ENCODE measurements at regions not wholly inside any gene's neighbourhood (a gene's known extent, or its start where the extent isn't known, plus 50 kb on each side); places are given as distances from the start of the nearest gene placed in this dataset.

DNA sequence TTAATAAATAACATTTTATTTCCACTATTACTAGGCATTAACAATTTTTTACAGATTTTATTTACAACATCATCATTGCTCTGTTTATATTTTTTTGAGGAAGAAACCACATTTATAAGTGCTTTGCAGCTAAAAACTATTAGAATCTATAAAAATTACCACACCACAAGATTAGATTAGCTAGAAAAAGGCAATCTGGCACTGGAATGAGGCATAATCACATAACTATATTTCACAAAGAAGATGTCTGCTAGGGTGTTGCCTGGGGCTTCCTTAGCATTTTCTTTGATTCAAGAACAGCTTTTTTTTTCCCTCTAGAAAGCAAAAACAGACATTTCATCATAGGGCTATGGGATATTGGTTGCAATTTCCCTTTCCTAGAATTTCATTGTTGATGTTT, 2169.2 kb downstream of the MRPL39 start:
- ChIA-PET POLR2A (interaction anchor here (0.7 kb wide), 1 partner anchor 163 kb away, joined by 3 read pairs; no protein-coding TSS in a partner anchor), CTCF (no interaction called here)
- H3K9me3 Mint-ChIP-seq: no peaks in the 10 kb centered on the region
- no peak overlapping the region for H3K4me3 Mint-ChIP-seq
- H3K27ac Mint-ChIP-seq: no peak overlapping the region
- no peaks in the 10 kb centered on the region for H3K27me3 Mint-ChIP-seq
- intact Hi-C loops (cut with micrococcal nuclease): no loop called here
- no peaks in the 10 kb centered on the region for H3K36me3 Mint-ChIP-seq
- DNase-seq: no peak
- no peaks in the 10 kb centered on the region for H3K4me1 Mint-ChIP-seq (ENCODE audit: low read depth)

DNA sequence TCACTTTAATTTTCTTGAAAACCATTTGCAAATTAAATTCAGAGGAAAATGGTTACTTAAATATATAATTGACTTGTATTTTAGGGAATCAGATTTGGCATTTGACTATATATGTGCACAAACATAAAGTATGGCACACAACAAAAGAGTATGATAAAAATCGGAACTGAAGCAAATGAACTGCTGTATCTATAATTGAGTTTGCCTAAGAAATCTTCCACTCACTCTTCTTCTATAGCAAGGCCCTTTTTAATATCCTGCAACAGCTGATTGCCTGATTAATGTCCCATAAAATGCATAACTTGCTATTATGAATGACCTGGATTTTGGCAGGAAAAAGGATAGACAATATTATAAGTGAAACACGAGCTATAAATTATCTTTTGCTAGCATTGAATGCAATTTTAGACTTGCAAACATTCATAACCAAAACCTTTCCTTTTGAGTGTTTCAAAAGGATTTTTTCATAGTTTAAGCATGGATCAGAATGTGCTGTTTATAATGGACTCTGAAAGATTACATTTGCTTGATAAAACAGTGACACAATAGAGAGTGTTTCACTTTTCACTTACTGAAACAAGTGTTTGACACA, 2204.3 kb downstream of the MRPL39 start:
- CTCF ChIA-PET: interaction anchor here (0.6 kb wide), 1 partner anchor 13 kb away, joined by 3 read pairs; no protein-coding TSS in a partner anchor
- no peak overlapping the region for H3K4me3 Mint-ChIP-seq
- H3K27ac Mint-ChIP-seq: no peak overlapping the region
- no peaks in the 10 kb centered on the region for H3K4me1 Mint-ChIP-seq (ENCODE audit: low read depth)
- no peaks in the 10 kb centered on the region for H3K9me3 Mint-ChIP-seq
- intact Hi-C loops (cut with micrococcal nuclease): no loop called here
- POLR2A ChIA-PET: no interaction called here
- H3K27me3 Mint-ChIP-seq: no peaks in the 10 kb centered on the region
- H3K36me3 Mint-ChIP-seq: no peaks in the 10 kb centered on the region
- DNase-seq: no peak

DNA sequence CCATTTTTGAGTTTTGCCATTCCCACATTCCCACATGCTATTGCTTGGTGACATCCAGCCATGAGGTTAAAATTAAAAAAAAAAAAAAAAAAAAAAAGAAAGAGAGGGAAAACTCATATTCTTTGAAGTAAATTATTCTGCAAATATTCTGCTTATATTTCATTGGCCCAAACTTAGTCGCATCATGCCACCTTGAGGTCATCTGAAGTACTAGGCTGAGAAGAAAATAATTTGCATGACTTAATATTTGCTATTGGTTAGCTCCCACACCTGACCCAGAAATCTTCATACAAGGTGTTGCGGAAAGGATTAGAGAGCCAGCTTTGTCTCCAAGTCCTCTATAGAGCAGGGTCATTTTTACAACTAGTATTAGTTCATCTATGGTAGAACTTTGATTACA, 2206.0 kb downstream of the MRPL39 start:
- H3K27ac Mint-ChIP-seq: no peak overlapping the region
- intact Hi-C loops (cut with micrococcal nuclease): no loop called here
- CTCF ChIA-PET: no interaction called here
- H3K9me3 Mint-ChIP-seq: no peaks in the 10 kb centered on the region
- H3K36me3 Mint-ChIP-seq: no peaks in the 10 kb centered on the region
- H3K4me1 Mint-ChIP-seq (ENCODE audit: low read depth): no peaks in the 10 kb centered on the region
- no peaks in the 10 kb centered on the region for H3K27me3 Mint-ChIP-seq
- no peak for DNase-seq
- POLR2A ChIA-PET: no interaction called here
- H3K4me3 Mint-ChIP-seq: no peak overlapping the region

DNA sequence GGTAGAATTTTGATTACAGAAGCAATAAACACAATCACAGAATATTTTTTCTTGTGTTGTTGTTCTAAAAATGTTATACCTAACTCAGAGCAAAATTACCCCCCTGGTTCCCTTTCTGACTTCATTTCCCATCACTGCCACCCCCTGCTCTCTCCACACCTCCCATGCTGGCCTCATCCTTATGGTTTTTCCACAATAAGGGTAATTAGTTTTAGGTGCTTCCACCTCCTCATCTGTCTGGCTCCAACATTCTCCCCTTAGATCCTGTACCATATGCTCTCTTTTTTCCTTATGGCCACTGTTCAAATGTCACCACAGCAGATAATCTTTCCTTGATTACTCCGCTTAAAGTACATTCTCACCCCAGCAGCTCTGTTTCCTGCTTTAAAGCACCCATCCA, 2208.6 kb downstream of the MRPL39 start:
- intact Hi-C loops (cut with micrococcal nuclease): no loop called here
- Mint-ChIP-seq H3K9me3 (no peaks in the 10 kb centered on the region), H3K27me3 (no peaks in the 10 kb centered on the region), H3K4me1 (ENCODE audit: low read depth) (no peaks in the 10 kb centered on the region), H3K4me3 (no peak overlapping the region), H3K27ac (no peak overlapping the region), H3K36me3 (no peaks in the 10 kb centered on the region)
- CTCF ChIA-PET: no interaction called here
- POLR2A ChIA-PET: no interaction called here
- no peak for DNase-seq

DNA sequence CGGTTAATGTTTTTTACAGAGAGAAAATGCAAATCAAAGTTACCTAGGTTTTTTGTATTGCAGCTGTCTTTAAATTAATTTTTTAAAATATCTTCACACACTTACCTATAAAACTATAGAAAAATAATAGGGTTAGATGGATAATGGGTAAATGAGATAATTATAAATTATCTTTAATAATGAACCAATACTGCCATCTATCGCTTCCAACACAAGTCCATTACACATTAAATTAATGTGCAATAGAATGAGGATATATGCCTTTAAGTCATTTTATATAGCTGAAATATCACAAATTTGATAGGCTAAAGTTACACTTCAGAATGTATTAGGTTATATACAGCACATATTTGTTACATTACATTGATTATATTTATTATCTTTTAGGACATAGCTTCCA, 2212.8 kb downstream of the MRPL39 start:
- H3K9me3 Mint-ChIP-seq: no peaks in the 10 kb centered on the region
- H3K4me3 Mint-ChIP-seq: no peak overlapping the region
- CTCF ChIA-PET: no interaction called here
- intact Hi-C loops (cut with micrococcal nuclease): no loop called here
- H3K36me3 Mint-ChIP-seq: no peaks in the 10 kb centered on the region
- POLR2A ChIA-PET: interaction anchor here (0.6 kb wide), 1 partner anchor 1056 kb away, joined by 3 read pairs; no protein-coding TSS in a partner anchor
- no peaks in the 10 kb centered on the region for H3K27me3 Mint-ChIP-seq
- no peak overlapping the region for H3K27ac Mint-ChIP-seq
- no peaks in the 10 kb centered on the region for H3K4me1 Mint-ChIP-seq (ENCODE audit: low read depth)
- DNase-seq: no peak

DNA sequence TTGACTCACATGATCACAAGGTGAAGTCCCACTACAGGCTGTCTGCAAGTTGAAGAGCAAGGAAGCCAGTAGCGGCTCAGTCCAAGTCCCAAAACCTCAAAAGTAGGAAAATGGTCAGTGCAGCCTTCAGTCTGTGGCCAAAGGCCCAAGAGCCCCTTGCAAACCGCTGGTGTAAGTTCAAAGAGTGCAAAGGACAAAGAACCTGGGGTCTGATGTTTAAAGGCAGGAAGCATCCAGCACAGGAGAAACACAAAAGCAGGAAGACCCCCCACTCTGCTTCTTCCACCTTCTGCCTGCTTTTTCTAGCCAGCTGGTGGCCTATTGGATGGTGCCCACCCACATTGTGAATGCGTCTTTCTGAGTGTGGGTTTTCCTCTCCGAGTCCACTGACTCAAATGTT, 2222.6 kb downstream of the MRPL39 start:
- Mint-ChIP-seq H3K4me3 (no peak overlapping the region), H3K27me3 (no peaks in the 10 kb centered on the region), H3K27ac (no peak overlapping the region), H3K36me3 (no peaks in the 10 kb centered on the region), H3K4me1 (ENCODE audit: low read depth) (no peaks in the 10 kb centered on the region), H3K9me3 (peaks cover 6% of the 10 kb centered on the region)
- ChIA-PET CTCF (no interaction called here), POLR2A (no interaction called here)
- intact Hi-C loops (cut with micrococcal nuclease): no loop called here
- no peak for DNase-seq

DNA sequence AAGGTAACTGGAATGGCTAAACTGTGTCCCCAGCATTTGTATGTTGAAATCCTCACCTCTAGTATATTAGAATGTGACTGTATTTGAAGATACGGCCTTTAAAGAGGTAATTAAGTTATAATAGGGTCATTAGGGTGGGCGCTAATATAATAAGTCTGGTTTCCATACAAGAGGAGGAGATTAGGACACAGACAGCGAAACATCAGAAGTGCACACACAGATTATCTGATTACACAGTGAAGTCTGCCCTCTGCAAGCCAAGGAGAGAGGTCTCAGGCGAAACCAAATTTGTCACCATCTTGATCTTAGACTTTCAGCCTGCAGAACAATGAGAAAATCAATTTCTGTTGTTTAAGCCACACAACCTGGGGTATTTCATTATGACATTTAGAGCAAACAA, 2233.1 kb downstream of the MRPL39 start:
- Mint-ChIP-seq H3K27me3 (no peaks in the 10 kb centered on the region), H3K36me3 (no peaks in the 10 kb centered on the region), H3K9me3 (no peaks in the 10 kb centered on the region), H3K4me1 (ENCODE audit: low read depth) (no peaks in the 10 kb centered on the region), H3K27ac (no peak overlapping the region), H3K4me3 (no peak overlapping the region)
- DNase-seq: no peak
- CTCF ChIA-PET: no interaction called here
- POLR2A ChIA-PET: no interaction called here
- intact Hi-C loops (cut with micrococcal nuclease): no loop called here

DNA sequence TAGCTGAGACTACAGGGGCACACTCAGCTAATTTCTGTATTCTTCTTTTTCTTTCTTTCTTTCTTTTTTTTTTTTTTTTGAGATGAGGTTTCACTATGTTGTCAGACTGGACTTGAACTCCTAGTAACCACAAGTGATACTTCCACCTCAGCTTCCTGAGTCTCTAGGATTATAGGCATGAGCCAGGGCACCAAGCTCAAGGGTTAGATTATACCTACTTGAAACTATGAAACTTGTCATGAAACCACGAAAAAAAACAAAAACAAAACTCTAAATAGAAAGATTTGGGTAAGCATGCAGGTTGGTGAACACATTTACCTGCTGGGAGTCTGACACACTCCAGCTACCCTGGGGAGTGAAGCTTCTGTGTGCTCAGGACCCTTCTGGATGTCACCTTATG, 2250.4 kb downstream of the MRPL39 start:
- no peaks in the 10 kb centered on the region for H3K4me1 Mint-ChIP-seq (ENCODE audit: low read depth)
- no peak overlapping the region for H3K27ac Mint-ChIP-seq
- H3K36me3 Mint-ChIP-seq: no peaks in the 10 kb centered on the region
- intact Hi-C loops (cut with micrococcal nuclease): no loop called here
- ChIA-PET CTCF (no interaction called here), POLR2A (no interaction called here)
- H3K4me3 Mint-ChIP-seq: no peak overlapping the region
- H3K9me3 Mint-ChIP-seq: peaks cover 10% of the 10 kb centered on the region
- H3K27me3 Mint-ChIP-seq: no peaks in the 10 kb centered on the region
- no peak for DNase-seq

DNA sequence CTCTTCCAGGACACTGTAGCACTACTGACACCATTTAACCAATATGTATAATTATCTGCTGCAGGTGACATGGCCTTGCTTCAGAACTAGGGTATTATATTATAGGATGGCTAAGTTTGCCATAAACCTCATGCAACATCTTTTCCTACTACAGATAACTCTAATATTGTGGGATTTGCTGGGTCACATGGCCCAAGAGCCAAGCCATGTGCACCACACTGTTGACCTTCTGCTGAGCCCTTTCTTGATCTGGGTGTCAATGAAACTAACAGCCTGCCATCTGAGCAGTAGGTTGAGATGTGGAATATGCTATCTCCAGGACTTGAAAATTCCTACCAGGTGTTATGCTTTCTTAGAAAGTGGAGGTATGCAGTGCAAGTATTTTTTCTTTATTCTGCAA, 2291.1 kb downstream of the MRPL39 start:
- Mint-ChIP-seq H3K36me3 (no peaks in the 10 kb centered on the region), H3K27ac (no peak overlapping the region), H3K9me3 (peaks cover 2% of the 10 kb centered on the region), H3K27me3 (no peaks in the 10 kb centered on the region), H3K4me1 (ENCODE audit: low read depth) (no peaks in the 10 kb centered on the region), H3K4me3 (no peak overlapping the region)
- CTCF ChIA-PET: no interaction called here
- no peak for DNase-seq
- intact Hi-C loops (cut with micrococcal nuclease): no loop called here
- POLR2A ChIA-PET: no interaction called here

DNA sequence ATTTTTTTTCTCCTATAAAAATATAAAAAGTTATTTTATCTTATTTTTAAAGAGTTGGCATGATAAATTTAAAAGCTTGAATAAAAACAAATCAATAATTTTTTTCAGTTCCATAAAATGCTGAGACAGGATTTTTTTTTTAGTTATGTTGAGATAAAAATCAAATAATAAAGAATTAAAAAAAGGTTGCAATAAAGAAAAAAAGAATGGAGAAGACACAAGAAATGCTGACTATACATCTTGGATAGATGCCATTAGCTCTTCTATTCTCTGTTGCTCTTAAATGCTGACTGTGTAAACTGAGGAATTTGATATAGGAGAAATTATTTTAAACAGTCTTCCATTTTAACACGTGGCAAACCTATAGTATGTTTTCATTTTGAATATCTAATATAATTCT, 2298.5 kb downstream of the MRPL39 start:
- Mint-ChIP-seq H3K27me3 (no peaks in the 10 kb centered on the region), H3K36me3 (no peaks in the 10 kb centered on the region), H3K27ac (no peak overlapping the region), H3K4me3 (no peak overlapping the region), H3K9me3 (no peaks in the 10 kb centered on the region), H3K4me1 (ENCODE audit: low read depth) (no peaks in the 10 kb centered on the region)
- intact Hi-C loops (cut with micrococcal nuclease): no loop called here
- CTCF ChIA-PET: no interaction called here
- DNase-seq: no peak
- POLR2A ChIA-PET: no interaction called here

DNA sequence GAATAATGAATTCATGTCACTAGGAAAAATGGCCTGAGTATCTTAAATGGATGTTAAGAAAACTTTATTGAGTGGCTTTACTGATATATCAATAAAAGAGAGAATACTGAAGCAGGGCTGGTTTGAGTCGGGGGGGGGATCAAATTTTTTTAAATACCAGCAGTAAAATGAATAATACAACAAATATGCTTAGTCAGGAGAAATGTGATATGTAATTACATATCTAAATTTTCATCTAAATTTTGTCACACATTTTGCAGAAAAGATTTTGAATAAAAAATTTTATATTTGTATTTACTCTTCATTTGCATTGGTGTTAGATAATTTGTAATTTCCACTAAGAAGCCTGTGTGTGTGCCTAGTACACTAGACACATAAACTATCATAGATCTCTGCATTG, 2300.2 kb downstream of the MRPL39 start:
- peaks cover 3% of the 10 kb centered on the region for H3K9me3 Mint-ChIP-seq
- no peaks in the 10 kb centered on the region for H3K4me1 Mint-ChIP-seq (ENCODE audit: low read depth)
- H3K27me3 Mint-ChIP-seq: no peaks in the 10 kb centered on the region
- ChIA-PET POLR2A (no interaction called here), CTCF (no interaction called here)
- H3K36me3 Mint-ChIP-seq: no peaks in the 10 kb centered on the region
- no peak overlapping the region for H3K27ac Mint-ChIP-seq
- intact Hi-C loops (cut with micrococcal nuclease): no loop called here
- no peak for DNase-seq
- no peak overlapping the region for H3K4me3 Mint-ChIP-seq

DNA sequence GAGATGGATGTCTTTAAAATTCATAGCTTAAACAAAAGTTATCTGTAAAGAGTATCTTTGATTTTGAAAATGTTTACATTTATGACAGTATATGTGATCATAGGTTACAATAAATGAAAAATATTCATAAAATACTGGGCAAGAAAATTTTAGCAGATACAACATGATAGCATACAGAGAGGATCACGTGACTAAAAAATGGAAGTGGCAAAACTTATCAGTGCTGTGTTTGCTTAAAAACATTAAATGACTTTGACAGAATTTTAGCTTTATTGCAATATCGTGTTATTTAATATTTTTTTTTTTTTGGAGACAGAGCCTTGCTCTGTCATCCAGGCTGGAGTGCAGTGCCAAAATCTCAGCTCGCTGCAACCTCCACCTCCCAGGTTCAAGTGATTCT, 2294.1 kb downstream of the NCAM2 start:
- no peaks in the 10 kb centered on the region for H3K36me3 Mint-ChIP-seq
- no peaks in the 10 kb centered on the region for H3K4me1 Mint-ChIP-seq (ENCODE audit: low read depth)
- H3K9me3 Mint-ChIP-seq: peaks cover 16% of the 10 kb centered on the region
- no peak for DNase-seq
- H3K4me3 Mint-ChIP-seq: no peak overlapping the region
- intact Hi-C loops (cut with micrococcal nuclease): no loop called here
- POLR2A ChIA-PET: no interaction called here
- H3K27me3 Mint-ChIP-seq: no peaks in the 10 kb centered on the region
- CTCF ChIA-PET: no interaction called here
- H3K27ac Mint-ChIP-seq: no peak overlapping the region

DNA sequence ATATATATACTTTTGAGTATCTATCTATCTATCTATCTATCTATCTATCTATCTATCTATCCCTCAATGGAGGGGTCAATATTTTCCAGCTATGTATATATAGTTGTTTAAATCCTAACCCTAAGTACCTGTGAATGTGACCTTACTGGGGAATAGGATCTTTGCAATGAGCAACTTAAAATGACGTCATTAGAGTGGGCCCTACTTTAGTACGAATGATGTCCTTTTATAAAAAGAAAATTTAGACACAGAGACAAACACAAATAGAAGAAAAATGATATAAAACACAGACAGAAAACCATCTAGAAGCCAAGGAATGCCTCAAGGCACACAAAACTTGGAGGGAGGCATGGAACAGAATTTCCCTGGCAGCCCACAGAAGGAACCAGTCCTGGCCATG, 2283.7 kb downstream of the NCAM2 start:
- ChIA-PET POLR2A (no interaction called here), CTCF (no interaction called here)
- intact Hi-C loops (cut with micrococcal nuclease): no loop called here
- no peak for DNase-seq
- H3K9me3 Mint-ChIP-seq: no peaks in the 10 kb centered on the region
- H3K27me3 Mint-ChIP-seq: no peaks in the 10 kb centered on the region
- H3K4me1 Mint-ChIP-seq (ENCODE audit: low read depth): no peaks in the 10 kb centered on the region
- no peaks in the 10 kb centered on the region for H3K36me3 Mint-ChIP-seq
- H3K27ac Mint-ChIP-seq: no peak overlapping the region
- H3K4me3 Mint-ChIP-seq: no peak overlapping the region

DNA sequence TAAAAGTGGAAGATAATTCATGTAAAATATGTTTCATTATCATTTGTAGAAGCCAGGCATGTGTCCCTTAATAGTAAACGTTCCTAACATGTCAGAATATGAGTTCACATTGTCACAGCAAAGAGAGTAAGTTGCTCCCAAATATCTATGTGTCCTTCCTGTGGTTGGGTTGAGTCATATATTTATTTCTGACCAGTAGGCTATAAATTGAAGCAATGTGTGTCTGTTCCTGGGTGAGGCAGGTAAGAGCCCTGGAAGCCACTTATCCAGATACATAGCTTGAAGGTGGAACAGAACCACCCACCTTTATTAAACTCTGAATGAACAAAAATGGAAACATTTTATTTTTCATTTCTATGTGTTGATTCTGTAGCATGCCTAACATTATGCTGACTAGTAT, 2251.6 kb downstream of the NCAM2 start:
- intact Hi-C loops (cut with micrococcal nuclease): no loop called here
- no peak overlapping the region for H3K4me3 Mint-ChIP-seq
- no peak for DNase-seq
- POLR2A ChIA-PET: no interaction called here
- H3K27ac Mint-ChIP-seq: no peak overlapping the region
- peaks cover 2% of the 10 kb centered on the region for H3K9me3 Mint-ChIP-seq
- H3K27me3 Mint-ChIP-seq: no peaks in the 10 kb centered on the region
- CTCF ChIA-PET: no interaction called here
- H3K36me3 Mint-ChIP-seq: no peaks in the 10 kb centered on the region
- H3K4me1 Mint-ChIP-seq (ENCODE audit: low read depth): no peaks in the 10 kb centered on the region

Data from activated CD4-positive, alpha-beta memory T cell treated with anti-CD3 and anti-CD28 coated beads for 36 hours (primary cell).